SU-DHL-6 (cell line): ENCODE measurements at regions not wholly inside any gene's neighbourhood (a gene's known extent, or its start where the extent isn't known, plus 50 kb on each side); places are given as distances from the start of the nearest gene placed in this dataset.

ENCODE experiments used
- EZH2phosphoT487 ChIP-seq: fragments of 200-600 bp; sonication (generic), shearing (Covaris generic); conservative IDR thresholded peaks from 2 replicates; pipeline ENCODE4 v1.6.1; 2018; ENCODE audit warnings: mild to moderate bottlenecking, antibody characterized with exemption, low read length, moderate library complexity, mixed read lengths
- TF ChIP-seq, protein P1 (sequence below): fragments of 200-600 bp; sonication (generic); IDR thresholded peaks from one replicate; pipeline ENCODE4 v1.5.1; 2017; ENCODE audit warnings: antibody characterized with exemption, mild to moderate bottlenecking, low read length, moderate library complexity; ENCODE audit not compliant: insufficient read depth, poor library complexity, severe bottlenecking

DNA sequence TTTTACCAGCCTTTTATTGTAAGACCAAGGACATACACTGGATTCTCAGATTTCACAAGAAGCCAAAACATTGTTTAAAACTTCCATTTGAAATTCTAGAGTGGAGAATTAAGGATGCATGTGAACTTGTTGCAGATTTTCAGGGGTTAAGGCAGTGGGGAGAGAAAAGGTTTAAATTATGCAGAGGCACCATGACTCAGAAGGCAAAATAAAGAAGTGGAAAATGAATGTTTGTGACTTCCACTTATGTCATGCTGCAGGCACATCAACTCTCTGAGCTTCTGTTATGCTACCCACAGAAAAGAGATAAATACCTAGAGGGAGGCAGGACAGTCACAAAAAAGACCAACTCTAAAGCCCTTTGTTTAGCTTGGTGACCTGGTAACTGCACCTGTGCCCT is 84.4 kb upstream of the BET1 start:
- TF ChIP-seq, protein P1, sequence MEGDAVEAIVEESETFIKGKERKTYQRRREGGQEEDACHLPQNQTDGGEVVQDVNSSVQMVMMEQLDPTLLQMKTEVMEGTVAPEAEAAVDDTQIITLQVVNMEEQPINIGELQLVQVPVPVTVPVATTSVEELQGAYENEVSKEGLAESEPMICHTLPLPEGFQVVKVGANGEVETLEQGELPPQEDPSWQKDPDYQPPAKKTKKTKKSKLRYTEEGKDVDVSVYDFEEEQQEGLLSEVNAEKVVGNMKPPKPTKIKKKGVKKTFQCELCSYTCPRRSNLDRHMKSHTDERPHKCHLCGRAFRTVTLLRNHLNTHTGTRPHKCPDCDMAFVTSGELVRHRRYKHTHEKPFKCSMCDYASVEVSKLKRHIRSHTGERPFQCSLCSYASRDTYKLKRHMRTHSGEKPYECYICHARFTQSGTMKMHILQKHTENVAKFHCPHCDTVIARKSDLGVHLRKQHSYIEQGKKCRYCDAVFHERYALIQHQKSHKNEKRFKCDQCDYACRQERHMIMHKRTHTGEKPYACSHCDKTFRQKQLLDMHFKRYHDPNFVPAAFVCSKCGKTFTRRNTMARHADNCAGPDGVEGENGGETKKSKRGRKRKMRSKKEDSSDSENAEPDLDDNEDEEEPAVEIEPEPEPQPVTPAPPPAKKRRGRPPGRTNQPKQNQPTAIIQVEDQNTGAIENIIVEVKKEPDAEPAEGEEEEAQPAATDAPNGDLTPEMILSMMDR: no peak
- no peak for TF ChIP-seq EZH2phosphoT487
